ENCODE measurements at regions not wholly inside any gene's neighbourhood (a gene's known extent, or its start where the extent isn't known, plus 50 kb on each side); places are given as distances from the start of the nearest gene placed in this dataset.

- FAIRE-seq (peak; percentile 18), DNase-seq (ENCODE audit: low read depth) (peak; percentile 95)
- Histone ChIP-seq H3K4me3 (ENCODE audit: low read depth, low read length) (no peak overlapping the region), H3K36me3 (ENCODE audit: control insufficient read depth, insufficient read depth, low read length) (no peaks in the 10 kb centered on the region), H3K27me3 (ENCODE audit: control insufficient read depth, insufficient read depth, low read length) (no peaks in the 10 kb centered on the region)
- TF ChIP-seq CTCF (IDR thresholded peaks at IDR 0.05; ENCODE audit: insufficient read depth, low read length, severe bottlenecking), result no peak
Observed at GRCh38 chr15:37789881-37790280, 144.6 kb upstream of the TMCO5A start.

- FAIRE-seq, result peak; percentile 32
Observed at GRCh38 chr15:37791693-37792092, 142.7 kb upstream of the TMCO5A start.

GRCh38 chr15:37792351-37792750 lies 142.1 kb upstream of the TMCO5A start:
- no peaks in the 10 kb centered on the region for H3K27me3 ChIP-seq (ENCODE audit: control insufficient read depth, insufficient read depth, low read length)
- no peaks in the 10 kb centered on the region for H3K36me3 ChIP-seq (ENCODE audit: control insufficient read depth, insufficient read depth, low read length)
- no peak overlapping the region for H3K4me3 ChIP-seq (ENCODE audit: low read depth, low read length)
- peak; percentile 13 for FAIRE-seq
- DNase-seq (ENCODE audit: low read depth), result peak; percentile 69
- no peak for TF ChIP-seq CTCF (IDR thresholded peaks at IDR 0.05; ENCODE audit: insufficient read depth, low read length, severe bottlenecking)

More at GRCh38 chr15:37791693-37792092, 142.7 kb upstream of the TMCO5A start:
- TF ChIP-seq CTCF (IDR thresholded peaks at IDR 0.05; ENCODE audit: insufficient read depth, low read length, severe bottlenecking), result no peak
- DNase-seq (ENCODE audit: low read depth), result no peak
- H3K4me3 ChIP-seq (ENCODE audit: low read depth, low read length), result no peak overlapping the region
- no peaks in the 10 kb centered on the region for H3K36me3 ChIP-seq (ENCODE audit: control insufficient read depth, insufficient read depth, low read length)
- no peaks in the 10 kb centered on the region for H3K27me3 ChIP-seq (ENCODE audit: control insufficient read depth, insufficient read depth, low read length)

GRCh38 chr15:37793851-37794250 lies 140.6 kb upstream of the TMCO5A start:
- no peak for DNase-seq (ENCODE audit: low read depth)
- H3K4me3 ChIP-seq (ENCODE audit: low read depth, low read length), result no peak overlapping the region
- no peaks in the 10 kb centered on the region for H3K36me3 ChIP-seq (ENCODE audit: control insufficient read depth, insufficient read depth, low read length)
- H3K27me3 ChIP-seq (ENCODE audit: control insufficient read depth, insufficient read depth, low read length), result no peaks in the 10 kb centered on the region
- no peak for FAIRE-seq
- no peak for TF ChIP-seq CTCF (IDR thresholded peaks at IDR 0.05; ENCODE audit: insufficient read depth, low read length, severe bottlenecking)

GRCh38 chr15:37794947-37795346 lies 139.5 kb upstream of the TMCO5A start:
- Histone ChIP-seq H3K27me3 (ENCODE audit: control insufficient read depth, insufficient read depth, low read length) (no peaks in the 10 kb centered on the region), H3K4me3 (ENCODE audit: low read depth, low read length) (no peak overlapping the region), H3K36me3 (ENCODE audit: control insufficient read depth, insufficient read depth, low read length) (no peaks in the 10 kb centered on the region)
- no peak for FAIRE-seq
- TF ChIP-seq CTCF (IDR thresholded peaks at IDR 0.05; ENCODE audit: insufficient read depth, low read length, severe bottlenecking), result no peak
- DNase-seq (ENCODE audit: low read depth), result no peak

GRCh38 chr15:37801529-37801928 lies 132.9 kb upstream of the TMCO5A start:
- no peak overlapping the region for H3K4me3 ChIP-seq (ENCODE audit: low read depth, low read length)
- H3K36me3 ChIP-seq (ENCODE audit: control insufficient read depth, insufficient read depth, low read length), result no peaks in the 10 kb centered on the region
- FAIRE-seq (no peak), DNase-seq (ENCODE audit: low read depth) (no peak)
- TF ChIP-seq CTCF (IDR thresholded peaks at IDR 0.05; ENCODE audit: insufficient read depth, low read length, severe bottlenecking), result no peak
- H3K27me3 ChIP-seq (ENCODE audit: control insufficient read depth, insufficient read depth, low read length), result no peaks in the 10 kb centered on the region
